Dermis blood vessel endothelial cell (primary cell): ENCODE measurements at regions not wholly inside any gene's neighbourhood (a gene's known extent, or its start where the extent isn't known, plus 50 kb on each side); places are given as distances from the start of the nearest gene placed in this dataset.
"Not testable (repeated sequence)": the region's sequence is repeated elsewhere in the genome, so short reads cannot be mapped to it uniquely, and the experiment has no call there.

Source experiments
- DNase-seq: peaks from one replicate; pipeline ENCODE4 v3.0.0; 2010

- DNase-seq = no peak
Measured at GRCh38 chr3:152100491-152101132, 168.1 kb upstream of the MBNL1 start.

- DNase-seq = no peak
Measured at GRCh38 chr3:152102410-152102809, 166.3 kb upstream of the MBNL1 start.

DNA sequence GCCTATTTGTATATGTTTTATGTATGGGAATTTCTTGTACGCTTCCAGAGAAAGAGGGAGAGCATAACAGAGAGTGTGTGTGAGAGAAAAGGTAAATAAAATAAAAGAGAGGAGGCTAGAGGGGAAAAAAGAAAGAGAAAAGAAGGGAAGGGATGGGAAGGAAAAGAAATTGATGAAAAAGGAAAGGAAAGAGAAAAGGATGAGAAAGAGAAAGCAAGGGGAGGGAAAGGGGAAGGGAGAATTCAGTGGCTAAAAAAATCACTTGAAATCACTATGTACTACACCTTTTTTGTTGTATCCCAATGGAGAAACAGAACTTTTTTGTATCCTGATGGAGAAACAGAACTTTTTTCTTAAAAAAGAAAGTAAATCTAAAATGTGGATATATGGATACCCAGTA, 165.5 kb upstream of the MBNL1 start:
- no peak for DNase-seq

DNA sequence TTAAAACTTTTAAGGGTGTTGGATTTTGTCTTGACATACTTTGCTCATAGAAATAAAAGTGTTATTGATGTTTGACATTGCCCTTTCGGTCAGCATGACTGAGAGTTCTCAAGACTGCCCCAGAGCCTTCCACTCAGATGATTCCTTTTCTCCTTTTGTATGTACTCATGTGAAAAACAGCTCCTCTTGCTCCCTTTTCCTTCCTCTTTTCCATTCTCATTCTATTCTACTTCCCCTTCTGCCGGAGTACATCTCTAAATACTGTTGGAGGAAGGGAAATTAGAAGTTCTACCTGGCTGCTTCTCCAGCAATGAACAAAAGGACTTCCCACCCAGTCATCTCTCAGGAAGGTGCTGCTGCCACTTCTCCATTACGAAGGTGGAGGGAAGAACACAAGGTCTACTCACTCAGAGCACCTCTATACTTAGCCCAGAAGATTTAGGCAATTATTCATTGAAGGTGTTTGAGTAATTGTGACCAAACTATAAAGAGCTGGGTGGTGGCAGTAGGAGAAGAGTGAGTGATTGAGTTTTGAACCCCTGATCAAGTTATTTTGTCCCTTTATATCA, 163.8 kb upstream of the MBNL1 start:
- DNase-seq = no peak

DNA sequence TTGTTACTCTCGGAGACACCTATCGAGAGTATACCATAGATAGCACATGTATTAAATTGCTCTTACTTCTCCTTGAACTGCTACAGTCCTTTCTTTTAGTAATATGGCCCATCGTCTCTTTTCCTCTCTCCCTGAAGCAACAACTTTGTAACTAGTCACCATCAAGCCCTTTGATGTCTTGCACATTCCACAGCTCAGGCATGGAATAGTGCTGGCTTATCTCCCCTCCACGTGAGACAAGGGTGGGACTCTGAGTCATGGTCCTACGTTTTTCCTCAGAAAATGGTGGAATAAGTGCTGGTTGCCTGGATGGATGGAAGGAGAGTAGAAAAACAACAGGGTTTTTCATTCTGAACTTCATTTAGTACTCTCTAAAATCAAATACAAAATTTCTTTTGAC, 163.3 kb upstream of the MBNL1 start:
- DNase-seq = no peak

GRCh38 chr3:152109038-152109437, 159.7 kb upstream of the MBNL1 start:
- DNase-seq = no peak

GRCh38 chr3:152113413-152113812, 155.3 kb upstream of the MBNL1 start:
- DNase-seq = no peak

- no peak for DNase-seq
Measured at GRCh38 chr3:152113992-152114651, 154.6 kb upstream of the MBNL1 start.

GRCh38 chr3:152120601-152121269, 148.0 kb upstream of the MBNL1 start:
- no peak for DNase-seq

GRCh38 chr3:152121270-152121636, 147.5 kb upstream of the MBNL1 start:
- peak; percentile 5 for DNase-seq

GRCh38 chr3:152122851-152123250, 145.9 kb upstream of the MBNL1 start:
- DNase-seq = no peak

DNA sequence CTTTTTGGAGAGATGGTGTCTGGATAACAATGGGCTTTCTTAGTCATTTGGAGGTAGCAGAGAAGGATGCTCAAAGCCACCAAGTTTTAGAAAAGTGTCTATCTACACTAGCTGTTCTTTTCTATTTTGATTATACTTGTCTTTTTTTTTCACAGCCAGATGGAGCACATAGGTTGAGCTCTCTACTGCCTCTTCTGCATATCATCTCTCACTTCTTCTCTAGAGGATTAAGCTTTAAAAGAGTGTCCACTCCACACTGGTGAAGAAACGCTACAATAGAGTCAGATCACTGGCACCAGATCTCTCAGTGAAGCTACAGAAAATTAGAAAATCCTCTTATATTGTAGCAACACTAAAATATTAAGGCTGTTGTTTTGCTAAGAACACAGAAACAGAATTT, 145.3 kb upstream of the MBNL1 start:
- no peak for DNase-seq

DNA sequence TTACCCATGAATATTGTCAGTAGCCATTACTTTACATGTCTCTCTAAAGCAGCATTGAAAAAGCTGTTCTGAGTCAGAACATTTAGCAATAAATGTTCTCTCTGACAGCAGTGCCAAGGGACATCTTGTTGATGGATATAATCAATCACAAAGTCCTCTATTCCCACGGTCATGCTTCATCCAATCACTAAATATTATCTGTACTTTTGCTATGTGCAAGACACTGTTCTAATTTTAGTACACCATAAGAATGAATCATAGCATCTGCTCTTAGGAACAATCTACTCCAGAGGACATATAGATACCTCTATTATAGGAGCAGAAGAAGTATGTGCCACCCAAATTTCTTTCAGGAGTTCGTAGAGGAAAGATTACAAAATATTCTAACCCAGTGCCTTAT, 142.5 kb upstream of the MBNL1 start:
- DNase-seq = no peak

DNA sequence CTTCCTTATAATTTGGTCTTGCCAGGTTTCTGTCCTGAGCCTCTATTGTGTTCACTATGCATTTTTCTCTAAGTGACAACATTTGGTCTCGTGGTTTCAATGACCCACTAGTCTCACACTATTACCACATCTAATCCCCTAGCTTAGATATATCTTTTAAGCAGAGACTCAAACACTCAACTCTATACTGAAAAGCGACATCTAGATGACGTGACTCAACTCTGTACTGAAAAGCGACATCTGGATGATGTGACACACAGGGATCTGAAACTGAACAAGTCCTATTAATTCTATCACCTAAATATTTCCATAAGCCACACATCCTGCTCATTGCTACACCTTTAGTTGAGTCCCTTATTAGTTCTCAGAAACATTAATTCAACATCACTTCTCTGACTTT, 141.7 kb upstream of the MBNL1 start:
- no peak for DNase-seq

DNA sequence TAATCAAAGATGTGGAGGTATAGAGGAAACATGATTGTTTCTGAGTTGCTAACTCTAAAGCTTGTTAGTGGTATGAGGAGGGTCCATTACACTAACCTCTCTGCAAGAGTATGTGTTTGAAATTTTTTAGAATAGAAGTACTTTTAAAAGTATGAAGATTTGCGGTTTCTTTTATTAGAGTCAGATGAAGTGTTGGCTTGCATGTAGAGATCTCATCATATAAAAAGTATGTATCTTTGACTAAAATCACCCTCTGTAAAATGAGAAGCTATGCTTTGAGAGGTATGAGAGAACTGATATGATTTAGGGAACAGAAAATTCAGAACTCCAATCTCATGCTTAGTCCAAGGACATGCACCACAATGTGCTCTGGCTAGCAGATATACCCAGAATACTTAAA, 140.4 kb upstream of the MBNL1 start:
- no peak for DNase-seq

DNA sequence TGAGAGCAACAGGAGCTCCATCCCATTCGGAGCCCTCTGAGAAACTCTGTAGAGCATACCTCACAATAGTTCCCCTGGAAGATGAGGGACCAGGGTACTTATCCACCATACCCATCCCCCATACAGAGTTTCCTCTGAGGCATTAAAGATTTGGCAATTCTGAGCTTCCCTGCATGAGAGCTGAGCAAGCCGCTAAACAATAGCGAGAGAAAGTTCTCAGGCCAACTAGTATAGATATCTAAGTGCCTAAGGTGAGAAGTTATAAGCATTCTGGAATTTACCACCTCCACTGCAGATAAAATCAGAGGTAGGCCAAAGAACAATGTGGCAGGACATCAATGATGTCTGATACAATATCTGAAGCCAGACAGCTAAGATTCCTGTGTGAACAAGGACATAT, 129.1 kb upstream of the MBNL1 start:
- no peak for DNase-seq

DNA sequence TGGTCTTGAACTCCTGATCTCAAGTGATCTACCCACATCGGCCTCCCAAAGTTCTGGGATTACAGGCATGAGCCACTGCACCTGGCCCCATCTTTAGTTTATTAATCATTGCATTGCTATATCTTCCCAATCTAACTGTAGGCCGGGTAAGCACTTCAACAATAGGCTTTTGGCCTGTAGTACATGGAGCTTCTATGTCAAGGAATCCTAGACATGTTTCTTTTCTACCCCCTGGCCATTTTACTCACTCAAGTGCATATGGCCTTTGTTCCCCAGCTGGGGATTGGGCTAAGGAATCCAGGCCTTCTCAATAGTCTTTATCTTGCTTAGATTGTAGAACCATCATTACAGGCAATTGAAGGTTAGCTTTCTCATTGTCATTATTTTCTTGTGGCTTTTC, 122.3 kb upstream of the MBNL1 start:
- no peak for DNase-seq

GRCh38 chr3:152147748-152148147, 121.0 kb upstream of the MBNL1 start:
- DNase-seq = no peak

DNA sequence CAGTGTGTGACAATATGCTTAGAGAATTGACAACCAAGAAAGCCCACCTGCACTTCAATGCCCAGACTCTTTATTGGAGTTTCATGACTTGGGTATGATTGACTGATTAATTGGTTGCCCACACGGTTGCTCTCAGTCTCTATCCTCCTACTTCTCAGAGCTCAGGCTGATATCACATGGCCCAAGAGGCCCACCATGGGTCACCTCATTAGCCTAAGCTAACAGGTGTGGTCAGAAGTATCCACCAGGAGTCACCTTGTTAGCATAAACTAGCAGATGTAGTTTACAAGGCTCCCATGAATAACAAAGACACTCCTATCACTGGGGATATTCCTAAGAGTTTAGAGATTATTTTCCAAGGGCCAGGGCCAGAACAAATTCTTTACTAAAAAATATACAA, 120.2 kb upstream of the MBNL1 start:
- no peak for DNase-seq

GRCh38 chr3:152149832-152150231, 118.9 kb upstream of the MBNL1 start:
- no peak for DNase-seq

DNA sequence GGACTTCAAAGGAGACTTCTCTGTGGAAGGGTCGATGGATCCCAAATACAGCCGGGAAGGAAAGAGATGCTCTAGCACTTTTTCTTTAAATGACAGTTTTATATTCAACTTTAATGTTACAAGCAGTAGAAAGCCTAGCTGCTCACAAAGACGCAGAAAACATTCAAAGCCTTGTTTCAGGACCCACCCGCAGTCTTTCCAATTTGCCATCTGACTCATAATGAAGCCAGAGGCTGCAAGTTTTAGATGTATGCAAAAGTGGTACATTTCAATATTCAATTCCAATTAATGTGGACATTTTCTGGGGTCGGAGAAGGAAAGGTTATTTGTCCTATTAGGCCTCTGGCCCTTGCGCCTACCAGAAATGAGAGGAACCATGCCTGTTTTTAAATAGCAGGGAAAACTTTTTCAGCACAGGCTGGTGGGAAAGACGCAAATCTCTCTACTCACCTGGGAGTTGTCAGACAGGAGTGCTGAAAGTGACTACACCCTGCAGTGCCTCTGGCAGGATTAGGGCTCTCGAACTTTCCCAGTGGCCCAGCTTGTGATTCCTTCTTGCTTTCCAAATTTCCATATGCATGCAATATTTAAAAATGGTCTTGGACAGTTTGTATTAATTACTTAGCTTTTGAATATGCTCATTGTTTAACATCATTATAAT, 117.4 kb upstream of the MBNL1 start:
- DNase-seq = no peak

GRCh38 chr3:152151877-152152765, 116.6 kb upstream of the MBNL1 start:
- not testable (repeated sequence) for DNase-seq
